Neural cell (in vitro differentiated cells): ENCODE measurements at regions not wholly inside any gene's neighbourhood (a gene's known extent, or its start where the extent isn't known, plus 50 kb on each side); places are given as distances from the start of the nearest gene placed in this dataset.

Experiments
- CTCF ChIP-seq: fragments of 450-650 bp; IDR thresholded peaks from 2 replicates; pipeline ENCODE4 v1.5.1; 2014; ENCODE audit warnings: antibody characterized with exemption, mild to moderate bottlenecking, moderate library complexity; ENCODE audit not compliant: poor library complexity, severe bottlenecking
- POLR2AphosphoS5 ChIP-seq: IDR thresholded peaks from 2 replicates; pipeline ENCODE4 v1.6.1; 2012

- TF ChIP-seq CTCF: no peak
- TF ChIP-seq POLR2AphosphoS5: no peak
Measured at GRCh38 chr4:181582595-181582994, 660.6 kb upstream of the TENM3 start.
